A673 (cell line): ENCODE measurements at regions not wholly inside any gene's neighbourhood (a gene's known extent, or its start where the extent isn't known, plus 50 kb on each side); places are given as distances from the start of the nearest gene placed in this dataset.

ENCODE experiments used
- EZH2 ChIP-seq: fragments of 200-600 bp; sonication (generic); IDR thresholded peaks from 2 replicates; pipeline ENCODE4 v1.6.1; 2017; ENCODE audit warnings: borderline replicate concordance, low read depth, mild to moderate bottlenecking, mixed read lengths, antibody characterized with exemption, low read length; ENCODE audit not compliant: poor library complexity, severe bottlenecking
- TF ChIP-seq, protein P1 (sequence below): fragments of 300-800, 200-600 bp; sonication (generic); conservative IDR thresholded peaks from 2 replicates; pipeline ENCODE4 v1.5.1; 2017; ENCODE audit warnings: low read depth, mild to moderate bottlenecking, antibody characterized with exemption, low read length, moderate library complexity, mixed read lengths

DNA sequence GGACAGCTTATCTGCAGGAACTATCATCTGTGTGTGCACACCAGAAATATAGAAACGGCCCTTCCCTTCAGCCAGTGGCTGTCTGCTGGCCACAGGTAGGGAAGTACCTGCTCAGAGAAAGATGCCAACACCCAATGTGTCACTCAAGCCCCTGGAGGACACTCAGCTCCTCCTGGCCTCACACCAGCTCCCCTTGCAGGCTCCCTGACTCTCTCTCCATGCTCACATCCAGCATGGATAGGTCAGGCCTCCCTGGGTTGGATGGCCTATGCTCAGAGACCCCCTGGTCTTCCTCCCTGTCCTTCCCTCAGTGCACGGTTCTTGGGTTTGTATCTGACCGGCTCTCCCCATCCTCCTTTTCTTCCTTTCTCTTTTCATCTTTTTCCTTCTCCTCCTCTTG is 202.1 kb downstream of the BCL11B start:
- TF ChIP-seq, protein P1, sequence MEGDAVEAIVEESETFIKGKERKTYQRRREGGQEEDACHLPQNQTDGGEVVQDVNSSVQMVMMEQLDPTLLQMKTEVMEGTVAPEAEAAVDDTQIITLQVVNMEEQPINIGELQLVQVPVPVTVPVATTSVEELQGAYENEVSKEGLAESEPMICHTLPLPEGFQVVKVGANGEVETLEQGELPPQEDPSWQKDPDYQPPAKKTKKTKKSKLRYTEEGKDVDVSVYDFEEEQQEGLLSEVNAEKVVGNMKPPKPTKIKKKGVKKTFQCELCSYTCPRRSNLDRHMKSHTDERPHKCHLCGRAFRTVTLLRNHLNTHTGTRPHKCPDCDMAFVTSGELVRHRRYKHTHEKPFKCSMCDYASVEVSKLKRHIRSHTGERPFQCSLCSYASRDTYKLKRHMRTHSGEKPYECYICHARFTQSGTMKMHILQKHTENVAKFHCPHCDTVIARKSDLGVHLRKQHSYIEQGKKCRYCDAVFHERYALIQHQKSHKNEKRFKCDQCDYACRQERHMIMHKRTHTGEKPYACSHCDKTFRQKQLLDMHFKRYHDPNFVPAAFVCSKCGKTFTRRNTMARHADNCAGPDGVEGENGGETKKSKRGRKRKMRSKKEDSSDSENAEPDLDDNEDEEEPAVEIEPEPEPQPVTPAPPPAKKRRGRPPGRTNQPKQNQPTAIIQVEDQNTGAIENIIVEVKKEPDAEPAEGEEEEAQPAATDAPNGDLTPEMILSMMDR: no peak
- TF ChIP-seq EZH2: no peak
